ENCODE measurements at regions not wholly inside any gene's neighbourhood (a gene's known extent, or its start where the extent isn't known, plus 50 kb on each side); places are given as distances from the start of the nearest gene placed in this dataset.

GRCh38 chr1:182134257-182134656 is 72.7 kb upstream of the ZNF648 start:
- TF ChIP-seq CTCF (conservative IDR thresholded peaks at IDR 0.05 in 1 of 2, IDR thresholded peaks at IDR 0.05 in 1 of 2; ENCODE audit: low read depth in 1 of 2, low read length in 2 of 2), result no peak
- TF ChIP-seq EZH2 (IDR thresholded peaks at IDR 0.05; ENCODE audit: low read length, missing control alignments), result no peak
